BLaER1 treated with 17β-estradiol and CSF1 and Interleukin-3, amounts not matched to agents 10 nM and 100 nM (cell line): ENCODE measurements at regions not wholly inside any gene's neighbourhood (a gene's known extent, or its start where the extent isn't known, plus 50 kb on each side); places are given as distances from the start of the nearest gene placed in this dataset.

Source experiments
- H3K27ac ChIP-seq, 11 experiments: shearing (Covaris generic); formaldehyde crosslinking; 2 replicates each; pipeline ENCODE4 v1.8.1; 2022
- H3K27me3 ChIP-seq, 11 experiments: shearing (Covaris generic); formaldehyde crosslinking; 2 replicates each; pipeline ENCODE4 v1.8.1; 2022
- H3K36me3 ChIP-seq, 11 experiments: shearing (Covaris generic); formaldehyde crosslinking; 2 replicates each; pipeline ENCODE4 v1.8.1; 2022
- H3K4me1 ChIP-seq, 10 experiments: shearing (Covaris generic); formaldehyde crosslinking; 2 replicates each; pipeline ENCODE4 v1.8.1; 2022
- H3K4me2 ChIP-seq, 11 experiments: shearing (Covaris generic); formaldehyde crosslinking; 2 replicates each; pipeline ENCODE4 v1.8.1; 2022
- H3K4me3 ChIP-seq, 10 experiments: shearing (Covaris generic); formaldehyde crosslinking; 2 replicates each; pipeline ENCODE4 v1.8.1; 2022
- H3K9ac ChIP-seq, 11 experiments: shearing (Covaris generic); formaldehyde crosslinking; 2 replicates each; pipeline ENCODE4 v1.8.1; 2022
- H3K9me3 ChIP-seq, 11 experiments: shearing (Covaris generic); formaldehyde crosslinking; replicated peaks in 1 of 11; 2 replicates each; pipeline ENCODE4 v1.8.1; 2022
- H4K20me1 ChIP-seq, 11 experiments: shearing (Covaris generic); formaldehyde crosslinking; 2 replicates each; pipeline ENCODE4 v1.8.1; 2022
- Cebpa-rat ChIP-seq, 11 experiments: shearing (Covaris generic); IDR thresholded peaks; 2 replicates each; pipeline ENCODE4 v1.8.1; 2022

- Histone ChIP-seq H3K4me1 (no peaks in the 10 kb centered on the region; a peak in 1 of 20 replicates), H3K36me3 (no peaks in the 10 kb centered on the region), H3K4me3 (no peak overlapping the region), H3K9ac (no peak overlapping the region), H4K20me1 (no peaks in the 10 kb centered on the region), H3K9me3 (no peaks in the 10 kb centered on the region), H3K27me3 (no peaks in the 10 kb centered on the region), H3K27ac (no peak overlapping the region), H3K4me2 (no peak overlapping the region)
- no peak for TF ChIP-seq Cebpa-rat (IDR thresholded peaks at IDR 0.05)
Measured at GRCh38 chr1:216921866-216922265, 198.6 kb upstream of the ESRRG start.

- no peak for TF ChIP-seq Cebpa-rat (IDR thresholded peaks at IDR 0.05)
Measured at GRCh38 chr1:216919060-216919970, 196.1 kb upstream of the ESRRG start.

GRCh38 chr1:216916890-216917438, 193.7 kb upstream of the ESRRG start:
- H3K27me3 ChIP-seq = no peaks in the 10 kb centered on the region
- H3K4me2 ChIP-seq = no peak overlapping the region
- no peaks in the 10 kb centered on the region for H3K9me3 ChIP-seq
- H3K4me1 ChIP-seq = peaks cover 0 to 14% (median 8%) of the 10 kb centered on the region in 10 experiments; a peak in 10 of 20 replicates
- H3K4me3 ChIP-seq = no peak overlapping the region
- H3K9ac ChIP-seq = no peak overlapping the region
- no peaks in the 10 kb centered on the region for H3K36me3 ChIP-seq
- no peak for TF ChIP-seq Cebpa-rat (IDR thresholded peaks at IDR 0.05)
- H4K20me1 ChIP-seq = no peaks in the 10 kb centered on the region
- no peak overlapping the region for H3K27ac ChIP-seq

More at GRCh38 chr1:216919060-216919970, 196.1 kb upstream of the ESRRG start:
- no peaks in the 10 kb centered on the region for H3K36me3 ChIP-seq
- H3K9me3 ChIP-seq = no peaks in the 10 kb centered on the region
- no peak overlapping the region for H3K4me3 ChIP-seq
- H3K27me3 ChIP-seq = no peaks in the 10 kb centered on the region
- H4K20me1 ChIP-seq = no peaks in the 10 kb centered on the region
- H3K4me1 ChIP-seq = peaks cover 0 to 14% (median 2%) of the 10 kb centered on the region in 10 experiments; a peak in 8 of 20 replicates
- H3K27ac ChIP-seq = no peak overlapping the region
- no peak overlapping the region for H3K9ac ChIP-seq
- no peak overlapping the region for H3K4me2 ChIP-seq

- peak in 9 of 11 experiments; percentile 30 to 77 (median 55); a peak in 9 of 22 replicates for TF ChIP-seq Cebpa-rat (IDR thresholded peaks at IDR 0.05)
- peak overlapping the region in 7 of 11 experiments; percentile 48 to 63 (median 55); a peak in 12 of 22 replicates for H3K27ac ChIP-seq
- peaks cover 0 to 14% (median 8%) of the 10 kb centered on the region in 10 experiments; a peak in 10 of 20 replicates for H3K4me1 ChIP-seq
Measured at GRCh38 chr1:216914974-216915373, 191.7 kb upstream of the ESRRG start.

GRCh38 chr1:216913976-216914375, 190.7 kb upstream of the ESRRG start:
- Histone ChIP-seq H4K20me1 (no peaks in the 10 kb centered on the region), H3K27me3 (no peaks in the 10 kb centered on the region), H3K27ac (peak overlapping the region in 6 of 11 experiments; percentile 50 to 63 (median 58); a peak in 11 of 22 replicates), H3K4me1 (peaks cover 0 to 14% (median 8%) of the 10 kb centered on the region in 10 experiments; a peak in 10 of 20 replicates), H3K4me3 (no peak overlapping the region), H3K9ac (no peak overlapping the region), H3K4me2 (0 out of 22 replicates have a peak overlapping the region, but pooled peaks of 2 of the 11 experiments have one; percentile 4 to 11), H3K9me3 (no peaks in the 10 kb centered on the region), H3K36me3 (no peaks in the 10 kb centered on the region)
- TF ChIP-seq Cebpa-rat (IDR thresholded peaks at IDR 0.05) = no peak

More at GRCh38 chr1:216914974-216915373, 191.7 kb upstream of the ESRRG start:
- H3K27me3 ChIP-seq = no peaks in the 10 kb centered on the region
- H3K9ac ChIP-seq = no peak overlapping the region; a peak in 1 of 22 replicates
- peak overlapping the region in 4 of 11 experiments; percentile 17 to 48 (median 30); a peak in 5 of 22 replicates for H3K4me2 ChIP-seq
- H4K20me1 ChIP-seq = no peaks in the 10 kb centered on the region
- H3K36me3 ChIP-seq = no peaks in the 10 kb centered on the region
- no peak overlapping the region for H3K4me3 ChIP-seq
- no peaks in the 10 kb centered on the region for H3K9me3 ChIP-seq

- TF ChIP-seq Cebpa-rat (IDR thresholded peaks at IDR 0.05) = no peak
- H4K20me1 ChIP-seq = no peaks in the 10 kb centered on the region
Measured at GRCh38 chr1:216910081-216910840, 187.0 kb upstream of the ESRRG start.

GRCh38 chr1:216908126-216908525, 184.9 kb upstream of the ESRRG start:
- Histone ChIP-seq H3K4me3 (no peak overlapping the region), H3K4me2 (no peak overlapping the region), H3K27me3 (no peaks in the 10 kb centered on the region), H3K36me3 (no peaks in the 10 kb centered on the region), H3K9ac (no peak overlapping the region), H3K4me1 (no peaks in the 10 kb centered on the region), H3K9me3 (no peaks in the 10 kb centered on the region), H4K20me1 (no peaks in the 10 kb centered on the region), H3K27ac (no peak overlapping the region)
- TF ChIP-seq Cebpa-rat (IDR thresholded peaks at IDR 0.05) = no peak

More at GRCh38 chr1:216910081-216910840, 187.0 kb upstream of the ESRRG start:
- Histone ChIP-seq H3K4me2 (no peak overlapping the region), H3K27ac (no peak overlapping the region), H3K9me3 (no peaks in the 10 kb centered on the region), H3K9ac (no peak overlapping the region), H3K27me3 (no peaks in the 10 kb centered on the region), H3K36me3 (no peaks in the 10 kb centered on the region), H3K4me1 (peaks cover 0 to 14% (median 8%) of the 10 kb centered on the region in 10 experiments; a peak in 9 of 20 replicates), H3K4me3 (no peak overlapping the region)

GRCh38 chr1:216907100-216907499, 183.9 kb upstream of the ESRRG start:
- Histone ChIP-seq H3K9ac (no peak overlapping the region), H4K20me1 (no peaks in the 10 kb centered on the region), H3K4me1 (no peaks in the 10 kb centered on the region), H3K4me2 (no peak overlapping the region), H3K27ac (no peak overlapping the region), H3K36me3 (no peaks in the 10 kb centered on the region), H3K27me3 (no peaks in the 10 kb centered on the region), H3K9me3 (no peaks in the 10 kb centered on the region), H3K4me3 (no peak overlapping the region)
- TF ChIP-seq Cebpa-rat (IDR thresholded peaks at IDR 0.05) = no peak

- Histone ChIP-seq H3K36me3 (no peaks in the 10 kb centered on the region), H3K27ac (no peak overlapping the region), H3K4me3 (no peak overlapping the region), H3K9me3 (no peaks in the 10 kb centered on the region), H3K4me2 (no peak overlapping the region), H3K9ac (no peak overlapping the region), H3K4me1 (no peaks in the 10 kb centered on the region), H3K27me3 (no peaks in the 10 kb centered on the region), H4K20me1 (no peaks in the 10 kb centered on the region)
- TF ChIP-seq Cebpa-rat (IDR thresholded peaks at IDR 0.05) = no peak
Measured at GRCh38 chr1:216905781-216906180, 182.6 kb upstream of the ESRRG start.
